Endothelial cell (in vitro differentiated cells): ENCODE measurements at regions not wholly inside any gene's neighbourhood (a gene's known extent, or its start where the extent isn't known, plus 50 kb on each side); places are given as distances from the start of the nearest gene placed in this dataset.
"Not testable (repeated sequence)": the region's sequence is repeated elsewhere in the genome, so short reads cannot be mapped to it uniquely, and the experiment has no call there.

Source experiments
- DNase-seq: peaks from one replicate; pipeline ENCODE4 v3.0.0; 2021; ENCODE audit warnings: low spot score
- H3K27ac Mint-ChIP-seq: one replicate; pipeline ENCODE4 v1.8.0; 2021; ENCODE audit warnings: mixed read lengths, inconsistent platforms; ENCODE audit not compliant: unreplicated experiment
- H3K27me3 Mint-ChIP-seq: one replicate; pipeline ENCODE4 v1.8.0; 2021; ENCODE audit warnings: mild to moderate bottlenecking, moderate library complexity, mixed read lengths, inconsistent platforms; ENCODE audit not compliant: unreplicated experiment
- H3K36me3 Mint-ChIP-seq: one replicate; pipeline ENCODE4 v1.8.0; 2021; ENCODE audit warnings: mild to moderate bottlenecking, low read depth, mixed read lengths, inconsistent platforms; ENCODE audit not compliant: unreplicated experiment
- H3K4me1 Mint-ChIP-seq: one replicate; pipeline ENCODE4 v1.8.0; 2021; ENCODE audit warnings: mild to moderate bottlenecking, mixed read lengths, inconsistent platforms; ENCODE audit not compliant: unreplicated experiment
- H3K4me3 Mint-ChIP-seq: one replicate; pipeline ENCODE4 v1.8.0; 2021; ENCODE audit warnings: mild to moderate bottlenecking, mixed read lengths, inconsistent platforms; ENCODE audit not compliant: unreplicated experiment
- H3K9me3 Mint-ChIP-seq: one replicate; pipeline ENCODE4 v1.8.0; 2021; ENCODE audit warnings: mixed read lengths, inconsistent platforms; ENCODE audit not compliant: unreplicated experiment
- TF ChIP-seq, protein P1 (sequence below): fragments of 200-600 bp; sonication (generic); IDR thresholded peaks from one replicate; pipeline ENCODE4 v1.5.0; 2021; ENCODE audit warnings: antibody characterized with exemption; ENCODE audit not compliant: unreplicated experiment

GRCh38 chr12:127503246-127503645 lies 763.7 kb upstream of the TMEM132C start:
- H3K36me3 Mint-ChIP-seq: no peaks in the 10 kb centered on the region
- peaks cover 2% of the 10 kb centered on the region for H3K27me3 Mint-ChIP-seq
- H3K9me3 Mint-ChIP-seq: peaks cover 42% of the 10 kb centered on the region
- no peak for DNase-seq
- TF ChIP-seq, protein P1, sequence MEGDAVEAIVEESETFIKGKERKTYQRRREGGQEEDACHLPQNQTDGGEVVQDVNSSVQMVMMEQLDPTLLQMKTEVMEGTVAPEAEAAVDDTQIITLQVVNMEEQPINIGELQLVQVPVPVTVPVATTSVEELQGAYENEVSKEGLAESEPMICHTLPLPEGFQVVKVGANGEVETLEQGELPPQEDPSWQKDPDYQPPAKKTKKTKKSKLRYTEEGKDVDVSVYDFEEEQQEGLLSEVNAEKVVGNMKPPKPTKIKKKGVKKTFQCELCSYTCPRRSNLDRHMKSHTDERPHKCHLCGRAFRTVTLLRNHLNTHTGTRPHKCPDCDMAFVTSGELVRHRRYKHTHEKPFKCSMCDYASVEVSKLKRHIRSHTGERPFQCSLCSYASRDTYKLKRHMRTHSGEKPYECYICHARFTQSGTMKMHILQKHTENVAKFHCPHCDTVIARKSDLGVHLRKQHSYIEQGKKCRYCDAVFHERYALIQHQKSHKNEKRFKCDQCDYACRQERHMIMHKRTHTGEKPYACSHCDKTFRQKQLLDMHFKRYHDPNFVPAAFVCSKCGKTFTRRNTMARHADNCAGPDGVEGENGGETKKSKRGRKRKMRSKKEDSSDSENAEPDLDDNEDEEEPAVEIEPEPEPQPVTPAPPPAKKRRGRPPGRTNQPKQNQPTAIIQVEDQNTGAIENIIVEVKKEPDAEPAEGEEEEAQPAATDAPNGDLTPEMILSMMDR: no peak
- no peak overlapping the region for H3K4me3 Mint-ChIP-seq
- H3K4me1 Mint-ChIP-seq: no peaks in the 10 kb centered on the region
- H3K27ac Mint-ChIP-seq: no peak overlapping the region

DNA sequence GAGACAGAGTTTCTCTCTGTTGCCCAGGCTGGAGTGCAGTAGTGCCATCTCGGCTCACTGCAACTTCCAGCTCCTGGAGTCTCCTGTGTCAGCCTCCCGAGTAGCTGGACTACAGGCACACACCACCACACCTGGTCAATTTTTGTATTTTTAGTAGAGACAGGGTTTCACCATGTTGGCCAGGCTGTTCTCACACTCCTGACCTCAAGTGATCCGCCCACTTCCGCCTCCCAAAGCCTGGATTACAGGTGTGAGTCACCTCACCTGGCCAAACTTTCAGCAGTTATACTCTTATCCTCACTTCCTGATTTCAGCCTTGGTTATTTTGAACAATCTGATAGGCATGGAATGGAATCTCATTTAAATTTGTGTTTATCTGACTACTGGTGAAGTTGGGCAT lies 763.0 kb upstream of the TMEM132C start:
- H3K36me3 Mint-ChIP-seq, H3K4me3 Mint-ChIP-seq, H3K27me3 Mint-ChIP-seq, H3K4me1 Mint-ChIP-seq, DNase-seq, H3K27ac Mint-ChIP-seq: not testable (repeated sequence)
- H3K9me3 Mint-ChIP-seq: peaks cover 43% of the 10 kb centered on the region

DNA sequence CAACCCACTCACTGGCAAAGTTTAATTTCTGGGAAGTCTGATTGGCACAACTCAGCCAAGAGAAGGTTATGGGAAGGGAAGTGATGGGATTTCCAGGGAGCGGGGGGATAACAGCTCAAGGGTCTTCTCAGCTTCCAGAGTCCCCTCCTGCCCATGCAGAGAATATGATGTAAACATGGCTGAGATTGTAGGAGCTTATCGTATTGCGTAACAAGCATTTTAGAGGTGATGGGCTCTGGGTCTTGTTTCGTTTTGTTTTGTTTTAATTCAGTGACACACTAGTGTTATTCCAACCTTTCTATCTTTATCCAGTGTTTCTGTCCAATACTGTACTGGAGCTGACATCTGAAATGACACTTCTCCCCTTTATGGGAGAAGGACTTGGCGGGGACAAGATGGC lies 762.1 kb upstream of the TMEM132C start:
- no peak for DNase-seq
- Mint-ChIP-seq H3K27ac (no peak overlapping the region), H3K4me3 (no peak overlapping the region), H3K36me3 (no peaks in the 10 kb centered on the region), H3K4me1 (no peaks in the 10 kb centered on the region), H3K27me3 (peaks cover under 1% of the 10 kb centered on the region), H3K9me3 (peaks cover 38% of the 10 kb centered on the region)
- TF ChIP-seq, protein P1: no peak

- peaks cover 27% of the 10 kb centered on the region for H3K9me3 Mint-ChIP-seq
- TF ChIP-seq, protein P1: no peak
- H3K36me3 Mint-ChIP-seq: no peaks in the 10 kb centered on the region
- H3K4me3 Mint-ChIP-seq: no peak overlapping the region
- H3K27ac Mint-ChIP-seq: no peak overlapping the region
- no peaks in the 10 kb centered on the region for H3K27me3 Mint-ChIP-seq
- DNase-seq: no peak
- H3K4me1 Mint-ChIP-seq: no peaks in the 10 kb centered on the region
Measured at GRCh38 chr12:127507341-127507740, 759.6 kb upstream of the TMEM132C start.

GRCh38 chr12:127509066-127509778 lies 757.7 kb upstream of the TMEM132C start:
- Mint-ChIP-seq H3K36me3 (no peaks in the 10 kb centered on the region), H3K27ac (no peak overlapping the region), H3K4me3 (no peak overlapping the region), H3K27me3 (no peaks in the 10 kb centered on the region), H3K9me3 (peaks cover 25% of the 10 kb centered on the region), H3K4me1 (no peaks in the 10 kb centered on the region)
- TF ChIP-seq, protein P1: no peak
- no peak for DNase-seq
